ENCODE measurements at regions not wholly inside any gene's neighbourhood (a gene's known extent, or its start where the extent isn't known, plus 50 kb on each side); places are given as distances from the start of the nearest gene placed in this dataset.

DNA sequence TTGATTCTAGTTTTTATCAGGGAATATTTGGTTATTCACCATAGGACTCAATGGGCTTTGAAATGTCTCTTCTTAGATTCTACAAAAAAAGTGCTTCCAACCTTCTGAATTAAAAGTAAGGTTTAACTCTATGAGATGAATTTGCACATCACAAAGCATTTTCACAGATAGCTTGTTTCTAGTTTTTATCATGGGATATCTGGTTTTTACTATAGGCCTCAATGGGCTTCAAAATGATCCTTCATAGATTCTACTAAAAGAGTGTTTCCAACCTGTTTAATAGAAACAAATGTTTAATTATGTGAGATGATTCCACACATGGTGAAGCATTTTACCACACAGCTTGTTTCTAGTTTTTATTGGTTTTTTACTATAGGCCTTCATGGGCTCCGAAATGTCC, 560.7 kb downstream of the KCNJ18 start:
- DNase-seq (ENCODE audit: low spot score), result no peak
- Histone ChIP-seq H3K4me3 (no peak overlapping the region), H3K9ac (no peak overlapping the region), H3K4me1 (no peaks in the 10 kb centered on the region), H3K36me3 (peaks cover 4% of the 10 kb centered on the region), H3K4me2 (no peak overlapping the region), H3K9me3 (ENCODE audit: low read depth) (peaks cover 49% of the 10 kb centered on the region), H2AFZ (replicated peaks) (no peak overlapping the region), H3K27ac (no peak overlapping the region), H3K79me2 (ENCODE audit: low read depth) (no peaks in the 10 kb centered on the region), H3F3A (ENCODE audit: low read depth) (no peaks in the 10 kb centered on the region), H3K27me3 (no peaks in the 10 kb centered on the region), H4K20me1 (ENCODE audit: low read depth) (no peaks in the 10 kb centered on the region)
- Mint-ChIP-seq H3K9me3 (peaks cover 12% of the 10 kb centered on the region), H3K36me3 (no peaks in the 10 kb centered on the region), H3K27me3 (ENCODE audit: insufficient read depth, low read depth) (no peaks in the 10 kb centered on the region), H3K4me3 (no peak overlapping the region), H3K4me1 (no peaks in the 10 kb centered on the region), H3K27ac (no peak overlapping the region)
- TF ChIP-seq EZH2 (IDR thresholded peaks at IDR 0.05), result no peak
- TF ChIP-seq, protein P1, sequence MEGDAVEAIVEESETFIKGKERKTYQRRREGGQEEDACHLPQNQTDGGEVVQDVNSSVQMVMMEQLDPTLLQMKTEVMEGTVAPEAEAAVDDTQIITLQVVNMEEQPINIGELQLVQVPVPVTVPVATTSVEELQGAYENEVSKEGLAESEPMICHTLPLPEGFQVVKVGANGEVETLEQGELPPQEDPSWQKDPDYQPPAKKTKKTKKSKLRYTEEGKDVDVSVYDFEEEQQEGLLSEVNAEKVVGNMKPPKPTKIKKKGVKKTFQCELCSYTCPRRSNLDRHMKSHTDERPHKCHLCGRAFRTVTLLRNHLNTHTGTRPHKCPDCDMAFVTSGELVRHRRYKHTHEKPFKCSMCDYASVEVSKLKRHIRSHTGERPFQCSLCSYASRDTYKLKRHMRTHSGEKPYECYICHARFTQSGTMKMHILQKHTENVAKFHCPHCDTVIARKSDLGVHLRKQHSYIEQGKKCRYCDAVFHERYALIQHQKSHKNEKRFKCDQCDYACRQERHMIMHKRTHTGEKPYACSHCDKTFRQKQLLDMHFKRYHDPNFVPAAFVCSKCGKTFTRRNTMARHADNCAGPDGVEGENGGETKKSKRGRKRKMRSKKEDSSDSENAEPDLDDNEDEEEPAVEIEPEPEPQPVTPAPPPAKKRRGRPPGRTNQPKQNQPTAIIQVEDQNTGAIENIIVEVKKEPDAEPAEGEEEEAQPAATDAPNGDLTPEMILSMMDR (IDR thresholded peaks at IDR 0.05), result no peak
- TF ChIP-seq EZH2phosphoT487 (IDR thresholded peaks at IDR 0.05), result no peak

GRCh38 chr17:22265807-22266206, 573.5 kb downstream of the KCNJ18 start:
- Histone ChIP-seq H3K36me3 (no peaks in the 10 kb centered on the region), H3K9ac (no peak overlapping the region), H3K4me2 (no peak overlapping the region), H3K27me3 (no peaks in the 10 kb centered on the region), H3K4me1 (no peaks in the 10 kb centered on the region), H3K79me2 (ENCODE audit: low read depth) (no peaks in the 10 kb centered on the region), H3K27ac (no peak overlapping the region), H4K20me1 (ENCODE audit: low read depth) (no peaks in the 10 kb centered on the region), H3K4me3 (no peak overlapping the region), H2AFZ (replicated peaks) (no peak overlapping the region), H3K9me3 (ENCODE audit: low read depth) (peaks cover 44% of the 10 kb centered on the region), H3F3A (ENCODE audit: low read depth) (no peaks in the 10 kb centered on the region)
- Mint-ChIP-seq H3K36me3 (no peaks in the 10 kb centered on the region), H3K27ac (no peak overlapping the region), H3K9me3 (peaks cover 49% of the 10 kb centered on the region), H3K4me3 (no peak overlapping the region), H3K27me3 (ENCODE audit: insufficient read depth, low read depth) (no peaks in the 10 kb centered on the region), H3K4me1 (no peaks in the 10 kb centered on the region)
- no peak for TF ChIP-seq EZH2 (IDR thresholded peaks at IDR 0.05)
- TF ChIP-seq EZH2phosphoT487 (IDR thresholded peaks at IDR 0.05), result no peak
- TF ChIP-seq, protein P1 (IDR thresholded peaks at IDR 0.05), result no peak
- no peak for DNase-seq (ENCODE audit: low spot score)

DNA sequence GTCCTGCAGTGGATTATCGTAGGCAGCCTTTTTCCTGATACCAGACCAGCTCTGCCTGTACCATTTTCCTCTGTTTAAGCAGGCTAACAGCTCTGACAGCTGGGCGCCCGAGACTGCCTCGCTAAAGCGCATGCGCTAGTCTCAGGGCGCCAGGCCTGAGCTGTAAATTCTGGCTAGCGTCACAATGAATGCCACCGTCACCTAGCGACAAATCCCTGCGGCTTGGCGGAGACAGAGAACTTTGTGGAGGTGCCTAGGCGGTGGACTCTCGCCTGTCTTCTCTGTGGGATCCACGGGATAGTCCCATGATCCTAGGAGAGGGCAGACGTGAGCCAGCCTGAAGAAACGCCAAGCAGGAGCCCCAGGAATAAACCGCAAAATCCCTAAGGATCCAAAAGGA, 573.9 kb downstream of the KCNJ18 start:
- no peak for DNase-seq (ENCODE audit: low spot score)
- no peaks in the 10 kb centered on the region for H3F3A ChIP-seq (ENCODE audit: low read depth)
- Mint-ChIP-seq H3K4me3 (no peak overlapping the region), H3K9me3 (peaks cover 47% of the 10 kb centered on the region), H3K27me3 (ENCODE audit: insufficient read depth, low read depth) (no peaks in the 10 kb centered on the region), H3K36me3 (no peaks in the 10 kb centered on the region), H3K4me1 (no peaks in the 10 kb centered on the region), H3K27ac (no peak overlapping the region)
- H4K20me1 ChIP-seq (ENCODE audit: low read depth), result no peaks in the 10 kb centered on the region
- no peak overlapping the region for H3K27ac ChIP-seq
- H3K27me3 ChIP-seq, result no peaks in the 10 kb centered on the region
- H3K36me3 ChIP-seq, result no peaks in the 10 kb centered on the region
- H3K4me2 ChIP-seq, result no peak overlapping the region
- H2AFZ ChIP-seq (replicated peaks), result no peak overlapping the region
- H3K4me1 ChIP-seq, result no peaks in the 10 kb centered on the region
- TF ChIP-seq, protein P1 (IDR thresholded peaks at IDR 0.05), result no peak
- TF ChIP-seq EZH2 (IDR thresholded peaks at IDR 0.05) (no peak), EZH2phosphoT487 (IDR thresholded peaks at IDR 0.05) (no peak)
- peaks cover 39% of the 10 kb centered on the region for H3K9me3 ChIP-seq (ENCODE audit: low read depth)
- H3K4me3 ChIP-seq, result no peak overlapping the region
- no peaks in the 10 kb centered on the region for H3K79me2 ChIP-seq (ENCODE audit: low read depth)
- no peak overlapping the region for H3K9ac ChIP-seq

All from neural progenitor cell (in vitro differentiated cells).